OCI-LY3 (cell line): ENCODE measurements at regions not wholly inside any gene's neighbourhood (a gene's known extent, or its start where the extent isn't known, plus 50 kb on each side); places are given as distances from the start of the nearest gene placed in this dataset.
A peak's percentile ranks its signal among the peaks of the same experiment; 100 is the strongest.
"Not testable (repeated sequence)": the region's sequence is repeated elsewhere in the genome, so short reads cannot be mapped to it uniquely, and the experiment has no call there.

Experiments used
- H2AFZ ChIP-seq: fragments of 200-600, 300-600 bp; shearing (Covaris generic); 2 replicates; pipeline ENCODE4 v1.6.0; 2014; ENCODE audit warnings: antibody characterized with exemption, low read depth, low read length
- H3K27ac ChIP-seq: fragments of 200-600, 300-600 bp; sonication (generic); 2 replicates; pipeline ENCODE4 v1.5.1; 2014; ENCODE audit warnings: mild to moderate bottlenecking, low read length, moderate library complexity, mixed read lengths
- H3K27me3 ChIP-seq: fragments of 200-600, 300-600 bp; sonication (generic); 2 replicates; pipeline ENCODE4 v1.6.1; 2014; ENCODE audit warnings: low read depth, low read length, mixed read lengths
- H3K36me3 ChIP-seq: fragments of 200-600, 300-600 bp; sonication (generic); replicated peaks from 2 replicates; pipeline ENCODE3; 2014; ENCODE audit warnings: low read depth, low read length, mixed read lengths
- H3K4me1 ChIP-seq: fragments of 300-600, 200-600 bp; sonication (generic); 2 replicates; pipeline ENCODE4 v1.6.1; 2014; ENCODE audit warnings: low read length, mixed read lengths
- H3K4me2 ChIP-seq: fragments of 200-600, 300-600 bp; sonication (generic); 2 replicates; pipeline ENCODE4 v1.6.1; 2014; ENCODE audit warnings: low read length, mixed read lengths
- H3K4me3 ChIP-seq: fragments of 300-600, 200-600 bp; sonication (generic); 2 replicates; pipeline ENCODE4 v1.5.1; 2014; ENCODE audit warnings: antibody characterized with exemption, mild to moderate bottlenecking, low read length, moderate library complexity
- H3K79me2 ChIP-seq: fragments of 300-600, 200-600 bp; shearing (Covaris generic); 2 replicates; pipeline ENCODE4 v1.6.1; 2014; ENCODE audit warnings: mild to moderate bottlenecking, low read length, mixed read lengths
- H3K9ac ChIP-seq: fragments of 300-600, 200-600 bp; shearing (Covaris generic); 2 replicates; pipeline ENCODE4 v1.6.0; 2014; ENCODE audit warnings: mild to moderate bottlenecking, low read length, moderate library complexity
- H3K9me3 ChIP-seq: fragments of 200-600, 300-600 bp; shearing (Covaris generic); 2 replicates; pipeline ENCODE4 v1.6.1; 2014; ENCODE audit warnings: low read length, mixed read lengths; ENCODE audit not compliant: insufficient read depth
- H4K20me1 ChIP-seq: fragments of 200-600, 300-600 bp; sonication (generic); 2 replicates; pipeline ENCODE4 v1.6.1; 2016; ENCODE audit warnings: low read length, mixed read lengths; ENCODE audit not compliant: insufficient read depth

DNA sequence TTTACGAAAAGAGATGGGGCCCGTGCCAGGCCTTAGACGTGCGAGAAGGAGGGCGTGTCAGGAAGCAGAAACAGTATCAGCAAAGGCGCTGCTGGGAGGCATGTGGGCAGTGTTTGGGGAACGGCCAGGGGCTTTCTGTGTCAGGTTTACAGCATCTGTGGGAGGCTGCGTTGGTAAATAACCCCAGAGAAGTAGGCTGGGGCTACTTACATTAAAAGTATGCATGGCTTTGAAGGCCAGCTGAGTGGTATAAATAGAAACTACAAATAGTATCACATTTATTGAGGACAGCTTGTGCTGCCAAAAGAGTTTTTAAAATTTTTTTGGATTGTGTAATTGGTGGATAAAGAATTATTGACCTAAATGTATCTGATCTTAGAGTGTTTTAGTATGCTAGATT is 54.8 kb upstream of the PROP1 start:
- H3K4me3 ChIP-seq, H3K9ac ChIP-seq, H4K20me1 ChIP-seq, H3K4me2 ChIP-seq, H3K27me3 ChIP-seq, H3K79me2 ChIP-seq, H3K27ac ChIP-seq, H3K9me3 ChIP-seq, H2AFZ ChIP-seq, H3K4me1 ChIP-seq, H3K36me3 ChIP-seq: not testable (repeated sequence)

- not testable (repeated sequence) for H3K79me2 ChIP-seq, H3K4me1 ChIP-seq, H3K36me3 ChIP-seq, H3K4me2 ChIP-seq, H3K27me3 ChIP-seq, H3K4me3 ChIP-seq, H3K9ac ChIP-seq, H2AFZ ChIP-seq, H3K9me3 ChIP-seq, H4K20me1 ChIP-seq, H3K27ac ChIP-seq
Observed at GRCh38 chr5:178047943-178048342, 51.9 kb upstream of the PROP1 start.

GRCh38 chr5:178046757-178047399 is 50.8 kb upstream of the PROP1 start:
- not testable (repeated sequence) for H3K4me1 ChIP-seq, H3K36me3 ChIP-seq, H3K79me2 ChIP-seq, H4K20me1 ChIP-seq, H3K9me3 ChIP-seq, H3K9ac ChIP-seq, H3K4me3 ChIP-seq, H2AFZ ChIP-seq, H3K27ac ChIP-seq, H3K27me3 ChIP-seq
- peak overlapping the region; percentile 44 for H3K4me2 ChIP-seq

DNA sequence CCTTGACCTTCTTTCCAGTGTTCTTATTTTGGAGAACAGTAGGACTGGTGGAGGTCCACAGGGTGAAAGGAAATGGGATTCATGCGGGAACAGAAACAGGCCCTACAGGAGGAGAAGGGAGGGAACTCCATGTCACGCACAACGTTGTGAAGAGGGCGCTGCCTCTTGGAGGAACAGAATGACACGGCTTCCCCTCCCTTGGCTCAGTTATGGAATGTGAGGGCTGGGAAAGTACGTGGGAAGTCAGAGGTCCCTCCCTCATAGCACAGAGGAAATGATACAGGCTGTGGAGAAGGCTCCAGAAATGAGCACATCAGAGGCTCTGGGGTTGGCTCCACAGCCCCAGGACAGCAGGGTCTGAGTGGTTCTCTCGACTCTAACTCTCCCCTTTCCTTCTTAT is 49.9 kb upstream of the PROP1 start:
- H3K9ac ChIP-seq, H2AFZ ChIP-seq, H3K4me1 ChIP-seq, H3K36me3 ChIP-seq, H3K79me2 ChIP-seq, H3K27ac ChIP-seq, H4K20me1 ChIP-seq, H3K27me3 ChIP-seq, H3K4me2 ChIP-seq, H3K4me3 ChIP-seq, H3K9me3 ChIP-seq: not testable (repeated sequence)
